GM21360 (cell line): ENCODE measurements at regions not wholly inside any gene's neighbourhood (a gene's known extent, or its start where the extent isn't known, plus 50 kb on each side); places are given as distances from the start of the nearest gene placed in this dataset.

Source experiments
- ATAC-seq: cut with Tn5 transposase; IDR thresholded peaks from one replicate; pipeline ENCODE4 v1.9.1; 2021; ENCODE audit warnings: mild to moderate bottlenecking, moderate library complexity; ENCODE audit not compliant: unreplicated experiment

- ATAC-seq, result no peak
Measured at GRCh38 chr1:65486613-65487012, 66.1 kb downstream of the LEPR start.

GRCh38 chr1:65489481-65489880 lies 69.0 kb downstream of the LEPR start:
- no peak for ATAC-seq

GRCh38 chr1:65490231-65491009 lies 70.0 kb downstream of the LEPR start:
- ATAC-seq, result no peak

- no peak for ATAC-seq
Measured at GRCh38 chr1:65491472-65491871, 71.0 kb downstream of the LEPR start.

GRCh38 chr1:65493802-65494201 lies 73.3 kb downstream of the LEPR start:
- ATAC-seq, result no peak

GRCh38 chr1:65494671-65495070 lies 74.2 kb downstream of the LEPR start:
- ATAC-seq, result no peak

- no peak for ATAC-seq
Measured at GRCh38 chr1:65495137-65495536, 74.7 kb downstream of the LEPR start.

- no peak for ATAC-seq
Measured at GRCh38 chr1:65497256-65497830, 76.9 kb downstream of the LEPR start.

GRCh38 chr1:65503427-65503826 lies 83.0 kb downstream of the LEPR start:
- no peak for ATAC-seq

GRCh38 chr1:65504263-65504662 lies 83.8 kb downstream of the LEPR start:
- ATAC-seq, result no peak

- ATAC-seq, result no peak
Measured at GRCh38 chr1:65505547-65506300, 85.3 kb downstream of the LEPR start.

- no peak for ATAC-seq
Measured at GRCh38 chr1:65508051-65508450, 87.6 kb downstream of the LEPR start.

GRCh38 chr1:65509912-65510680 lies 89.6 kb downstream of the LEPR start:
- no peak for ATAC-seq

- no peak for ATAC-seq
Measured at GRCh38 chr1:65510961-65511360, 90.5 kb downstream of the LEPR start.

GRCh38 chr1:65512383-65512782 lies 91.9 kb downstream of the LEPR start:
- ATAC-seq, result no peak

- ATAC-seq, result no peak
Measured at GRCh38 chr1:65512967-65513780, 92.7 kb downstream of the LEPR start.

GRCh38 chr1:65514041-65514440 lies 93.6 kb downstream of the LEPR start:
- ATAC-seq, result no peak

GRCh38 chr1:65524931-65525265 lies 104.4 kb downstream of the LEPR start:
- no peak for ATAC-seq

- no peak for ATAC-seq
Measured at GRCh38 chr1:65525266-65526048, 105.0 kb downstream of the LEPR start.

GRCh38 chr1:65526049-65526556 lies 105.6 kb downstream of the LEPR start:
- no peak for ATAC-seq
